Raji (cell line): ENCODE measurements at regions not wholly inside any gene's neighbourhood (a gene's known extent, or its start where the extent isn't known, plus 50 kb on each side); places are given as distances from the start of the nearest gene placed in this dataset.

Source experiments
- POLR2A ChIP-seq: IDR thresholded peaks from 2 replicates; pipeline ENCODE4 v1.6.1; 2011; ENCODE audit warnings: low read depth, low read length, control low read depth; ENCODE audit not compliant: insufficient read depth

GRCh38 chrX:38856670-38857265, 55.5 kb downstream of the MID1IP1 start:
- TF ChIP-seq POLR2A, result no peak

GRCh38 chrX:38857736-38858523, 56.7 kb downstream of the MID1IP1 start:
- TF ChIP-seq POLR2A, result no peak

- no peak for TF ChIP-seq POLR2A
Observed at GRCh38 chrX:38859602-38860001, 58.3 kb downstream of the MID1IP1 start.

GRCh38 chrX:38860106-38861013, 59.1 kb downstream of the MID1IP1 start:
- no peak for TF ChIP-seq POLR2A

- no peak for TF ChIP-seq POLR2A
Observed at GRCh38 chrX:38861489-38861888, 60.2 kb downstream of the MID1IP1 start.

- no peak for TF ChIP-seq POLR2A
Observed at GRCh38 chrX:38862100-38862499, 60.8 kb downstream of the MID1IP1 start.

GRCh38 chrX:38864165-38864564, 62.9 kb downstream of the MID1IP1 start:
- TF ChIP-seq POLR2A, result no peak

GRCh38 chrX:38868321-38868720, 67.1 kb downstream of the MID1IP1 start:
- TF ChIP-seq POLR2A, result no peak

GRCh38 chrX:38868941-38869401, 67.7 kb downstream of the MID1IP1 start:
- TF ChIP-seq POLR2A, result no peak

- no peak for TF ChIP-seq POLR2A
Observed at GRCh38 chrX:38870361-38870895, 69.2 kb downstream of the MID1IP1 start.

GRCh38 chrX:38871129-38872029, 70.1 kb downstream of the MID1IP1 start:
- TF ChIP-seq POLR2A, result no peak

GRCh38 chrX:38877366-38877765, 76.1 kb downstream of the MID1IP1 start:
- no peak for TF ChIP-seq POLR2A

- peak; percentile 41; the same call in 1 of the 2 replicates for TF ChIP-seq POLR2A
Observed at GRCh38 chrX:38878641-38879340, 77.5 kb downstream of the MID1IP1 start.
